Endothelial cell of umbilical vein (primary cell): ENCODE measurements at regions not wholly inside any gene's neighbourhood (a gene's known extent, or its start where the extent isn't known, plus 50 kb on each side); places are given as distances from the start of the nearest gene placed in this dataset.

ENCODE experiments used
- BruUV-seq: library from RNA; stranded (reverse); fragments of 400-500 nt; replicated peaks from 2 replicates; lab custom pipeline; 2021; lab: Mats Ljungman, UMichigan
- CTCF ChIA-PET: fragments of 300-600, 350-600 bp; sonication (Branson Sonifier 250); formaldehyde crosslinking; loops from one replicate; lab custom pipeline; 2021; ENCODE audit warnings: antibody characterized with exemption, inconsistent platforms; lab: Charles Lee
- POLR2A ChIA-PET: fragments of 300-600, 350-600 bp; sonication (Branson Sonifier 250); formaldehyde crosslinking; loops from one replicate; lab custom pipeline; 2021; ENCODE audit warnings: antibody characterized with exemption, inconsistent platforms; lab: Charles Lee
- DNase-seq: peaks from one replicate; pipeline ENCODE4 v3.0.0-alpha.2; 2011; ENCODE audit warnings: low read depth, low spot score
- FAIRE-seq: peaks from 2 replicates; lab custom pipeline; 2011; peaks lifted over from hg19 to GRCh38; lab: Jason Lieb, UNC
- H2AFZ ChIP-seq: 2 replicates; pipeline ENCODE4 v1.6.0; 2012; ENCODE audit warnings: low read depth, low read length, control low read depth, inconsistent platforms
- H3K27ac ChIP-seq: 2 replicates; pipeline ENCODE4 v1.5.1; 2011; ENCODE audit warnings: low read depth, mild to moderate bottlenecking, control low read depth, low read length, moderate library complexity; ENCODE audit not compliant: insufficient read depth
- H3K27me3 ChIP-seq, 2 experiments: 2 replicates each; pipeline versions ENCODE4 v1.6.0 to v1.6.1; 2011; ENCODE audit warnings: low read length in 2 of 2, mixed read lengths in 1 of 2; ENCODE audit not compliant: control insufficient read depth in 2 of 2, insufficient read depth in 2 of 2
- H3K36me3 ChIP-seq, 2 experiments: 2 replicates in 1 of 2; 3 replicates in 1 of 2; pipeline ENCODE4 v1.5.1; 2011; ENCODE audit warnings: low read length in 2 of 2, mild to moderate bottlenecking in 1 of 2, moderate library complexity in 1 of 2; ENCODE audit not compliant: control insufficient read depth in 2 of 2, insufficient read depth in 2 of 2; ENCODE audit errors: extremely low read depth in 1 of 2
- H3K4me1 ChIP-seq: 3 replicates; pipeline ENCODE4 v1.5.1; 2011; ENCODE audit warnings: mild to moderate bottlenecking, low read length; ENCODE audit not compliant: control insufficient read depth, insufficient read depth; ENCODE audit errors: extremely low read depth
- H3K4me2 ChIP-seq: 2 replicates; pipeline ENCODE4 v1.6.1; 2011; ENCODE audit warnings: low read length, control low read depth, mixed read lengths; ENCODE audit not compliant: insufficient read depth
- H3K4me3 ChIP-seq, 3 experiments: fragments of 200-600 bp in 1 of 3; sonication (generic), shearing (Covaris generic) in 1 of 3; replicated peaks in 1 of 3; 2 replicates each; pipeline ENCODE4 v1.5.1; 2011 to 2016; ENCODE audit warnings: control low read depth in 3 of 3, low read length in 3 of 3, mild to moderate bottlenecking in 2 of 3, inconsistent platforms in 1 of 3, low read depth in 1 of 3, moderate library complexity in 1 of 3; ENCODE audit not compliant: insufficient read depth in 1 of 3
- H3K79me2 ChIP-seq: 2 replicates; pipeline ENCODE4 v1.6.0; 2012; ENCODE audit warnings: low read length, inconsistent platforms; ENCODE audit not compliant: control insufficient read depth, insufficient read depth
- H3K9ac ChIP-seq: replicated peaks from 2 replicates; pipeline ENCODE3; 2011; ENCODE audit warnings: low read length, control low read depth; ENCODE audit not compliant: insufficient read depth; ENCODE audit errors: extremely low read depth
- H3K9me1 ChIP-seq: replicated peaks from 3 replicates; pipeline ENCODE4 v1.6.0; 2011; ENCODE audit warnings: mild to moderate bottlenecking, low read length; ENCODE audit not compliant: control insufficient read depth, insufficient read depth; ENCODE audit errors: extremely low read depth
- H3K9me3 ChIP-seq: replicated peaks from 2 replicates; pipeline ENCODE4 v1.5.1; 2012; ENCODE audit warnings: low read length, inconsistent platforms; ENCODE audit not compliant: control insufficient read depth, insufficient read depth
- H4K20me1 ChIP-seq: replicated peaks from 2 replicates; pipeline ENCODE3; 2011; ENCODE audit warnings: mild to moderate bottlenecking, low read length; ENCODE audit not compliant: control insufficient read depth, insufficient read depth; ENCODE audit errors: extremely low read depth
- CTCF ChIP-seq, 2 donors: IDR thresholded peaks; 1 replicate in 1 of 2; 2 replicates in 1 of 2; pipeline ENCODE4 v1.5.1; 2011; ENCODE audit warnings: low read length in 2 of 2, mild to moderate bottlenecking in 2 of 2, moderate library complexity in 2 of 2, control low read depth in 1 of 2, inconsistent platforms in 1 of 2, low read depth in 1 of 2; ENCODE audit not compliant: insufficient read depth in 1 of 2; ENCODE audit errors: extremely low read depth in 1 of 2
- EZH2 ChIP-seq: IDR thresholded peaks from 2 replicates; pipeline ENCODE4 v1.6.1; 2012; ENCODE audit warnings: borderline replicate concordance, low read depth, mild to moderate bottlenecking, moderate library complexity, low read length, inconsistent platforms; ENCODE audit not compliant: severe bottlenecking
- GATA2 ChIP-seq: IDR thresholded peaks from 2 replicates; pipeline ENCODE4 v1.7.0; 2011; ENCODE audit warnings: low read depth, mild to moderate bottlenecking, moderate library complexity, mixed read lengths, low read length; ENCODE audit not compliant: insufficient read length, insufficient read depth
- JUN ChIP-seq: IDR thresholded peaks from 2 replicates; pipeline ENCODE4 v1.6.1; 2011; ENCODE audit warnings: borderline replicate concordance, low read depth; ENCODE audit not compliant: insufficient read length, insufficient read depth
- MAX ChIP-seq: IDR thresholded peaks from 2 replicates; pipeline ENCODE4 v1.6.1; 2011; ENCODE audit not compliant: insufficient read depth, insufficient read length
- POLR2A ChIP-seq: IDR thresholded peaks from 2 replicates; pipeline ENCODE4 v1.6.1; 2012; ENCODE audit warnings: low read depth, mild to moderate bottlenecking, control low read depth, low read length
- POLR2AphosphoS5 ChIP-seq: IDR thresholded peaks from 2 replicates; pipeline ENCODE4 v1.6.1; 2012; ENCODE audit warnings: low read depth, mild to moderate bottlenecking, control low read depth, low read length, moderate library complexity; ENCODE audit not compliant: insufficient read depth
- dilution Hi-C: fragments of 300-500 bp; cut with MboI; formaldehyde crosslinking; loops from one replicate; pipeline ENCODE4 v1.15.0; 2019; ENCODE audit warnings: low sequenced_read_pairs; ENCODE audit not compliant: extremely low pct_ligation_motif_present
- intact Hi-C: fragments of 100-400 bp; cut with micrococcal nuclease; formaldehyde crosslinking; loops from one replicate; pipeline ENCODE4 v1.10.0; 2022

DNA sequence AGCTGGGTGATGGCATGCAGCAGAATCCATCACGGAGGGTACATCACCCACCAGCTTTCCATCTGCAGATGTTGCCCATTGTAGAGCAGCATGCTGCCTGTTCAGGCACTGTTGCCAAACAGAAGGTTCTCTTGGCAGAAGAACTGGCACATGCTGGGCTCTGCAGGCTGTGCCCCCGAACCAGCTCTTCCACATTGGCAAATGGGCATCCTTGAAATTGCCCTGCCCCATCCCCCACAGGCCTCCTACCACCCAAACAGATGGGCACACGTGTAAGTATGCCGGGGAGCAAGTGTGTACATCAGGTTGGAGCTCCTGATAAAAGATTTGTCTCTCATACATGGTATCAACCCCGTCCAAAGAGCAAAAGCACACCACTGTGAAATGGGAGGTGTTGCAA is 220.3 kb upstream of the TAS2R1 start:
- H3K9me3 ChIP-seq = peaks cover 2% of the 10 kb centered on the region
- H3K27me3 ChIP-seq = no peaks in the 10 kb centered on the region
- H3K36me3 ChIP-seq = no peaks in the 10 kb centered on the region
- H2AFZ ChIP-seq = no peak overlapping the region
- FAIRE-seq = no peak
- no peak overlapping the region for H3K4me3 ChIP-seq
- POLR2A ChIA-PET = no interaction called here
- H3K4me2 ChIP-seq = no peak overlapping the region
- TF ChIP-seq EZH2 (no peak), POLR2AphosphoS5 (no peak), JUN (no peak)
- no peaks in the 10 kb centered on the region for H3K4me1 ChIP-seq
- H3K9me1 ChIP-seq = no peaks in the 10 kb centered on the region
- dilution Hi-C loops = no loop called here
- CTCF ChIA-PET = no interaction called here
- no peaks in the 10 kb centered on the region for H3K79me2 ChIP-seq
- H3K27ac ChIP-seq = no peak overlapping the region
- no TSS peak for BruUV-seq
- no peaks in the 10 kb centered on the region for H4K20me1 ChIP-seq
- H3K9ac ChIP-seq = no peak overlapping the region
- DNase-seq = no peak
- intact Hi-C loops = no loop called here

DNA sequence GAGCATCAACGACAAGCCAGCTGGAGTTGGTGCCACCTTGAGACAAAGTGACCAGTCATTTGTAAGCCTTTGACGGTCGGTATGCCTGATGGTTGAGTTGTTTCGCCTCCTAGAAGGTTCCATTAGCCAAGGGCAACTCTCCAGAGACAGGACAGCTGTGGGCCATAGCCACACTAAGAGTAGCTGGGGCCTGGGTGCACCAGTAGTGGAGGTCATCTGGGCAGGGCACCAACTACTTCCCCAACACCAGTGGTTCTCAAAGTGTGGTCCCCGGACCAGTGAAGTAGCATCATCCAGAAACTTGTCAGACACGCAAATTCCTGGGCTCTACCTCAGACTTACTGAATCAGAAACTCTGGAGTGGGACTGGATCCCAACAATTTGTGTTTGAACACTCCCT is 217.5 kb upstream of the TAS2R1 start:
- FAIRE-seq (no peak), DNase-seq (no peak)
- Histone ChIP-seq H3K79me2 (no peaks in the 10 kb centered on the region), H3K36me3 (no peaks in the 10 kb centered on the region), H2AFZ (no peak overlapping the region), H3K4me2 (no peak overlapping the region), H3K27me3 (no peaks in the 10 kb centered on the region), H4K20me1 (no peaks in the 10 kb centered on the region), H3K27ac (no peak overlapping the region), H3K4me3 (no peak overlapping the region), H3K9me1 (no peaks in the 10 kb centered on the region), H3K4me1 (no peaks in the 10 kb centered on the region), H3K9me3 (peaks cover 4% of the 10 kb centered on the region), H3K9ac (no peak overlapping the region)
- TF ChIP-seq EZH2 = no peak
- no peak for TF ChIP-seq POLR2AphosphoS5
- TF ChIP-seq POLR2A = no peak
- no peak for TF ChIP-seq GATA2
- TF ChIP-seq CTCF (IDR thresholded peaks at IDR 0.05; ENCODE audit: extremely low read depth in 1 of 2, insufficient read depth in 1 of 2, low read depth in 1 of 2, low read length in 2 of 2) = no peak
- no peak for TF ChIP-seq MAX
- no peak for TF ChIP-seq JUN
- ChIA-PET POLR2A (no interaction called here), CTCF (interaction anchor here (1.6 kb wide), 1 partner anchor 20 kb away, joined by 3 read pairs; no protein-coding TSS in a partner anchor)
- no TSS peak for BruUV-seq
- intact Hi-C loops = no loop called here
- dilution Hi-C loops = no loop called here
